Parathyroid adenoma (tissue), 2 donors: ENCODE measurements at regions not wholly inside any gene's neighbourhood (a gene's known extent, or its start where the extent isn't known, plus 50 kb on each side); places are given as distances from the start of the nearest gene placed in this dataset.
"Not testable (repeated sequence)": the region's sequence is repeated elsewhere in the genome, so short reads cannot be mapped to it uniquely, and the experiment has no call there.

Experiments
- H2AFZ ChIP-seq: fragments of 300-600 bp; sonication (generic); one replicate; pipeline ENCODE4 v1.7.0; 2017; ENCODE audit warnings: antibody characterized with exemption, mild to moderate bottlenecking
- H3K27ac ChIP-seq: fragments of 300-600 bp; sonication (generic); one replicate; pipeline ENCODE4 v1.7.0; 2017
- H3K27me3 ChIP-seq: fragments of 300-600 bp; sonication (generic); one replicate; pipeline ENCODE4 v1.7.0; 2017; ENCODE audit warnings: low read length; ENCODE audit not compliant: control insufficient read depth, insufficient read depth
- H3K36me3 ChIP-seq: fragments of 300-600 bp; sonication (generic); one replicate; pipeline ENCODE4 v1.7.0; 2017; ENCODE audit warnings: low read length; ENCODE audit not compliant: control insufficient read depth, insufficient read depth
- H3K4me1 ChIP-seq: fragments of 300-600 bp; sonication (generic); one replicate; pipeline ENCODE4 v1.7.0; 2017; ENCODE audit warnings: control low read depth
- H3K4me2 ChIP-seq: fragments of 300-600 bp; sonication (generic); one replicate; pipeline ENCODE4 v1.7.0; 2017; ENCODE audit warnings: low read length
- H3K4me3 ChIP-seq: fragments of 300-600 bp; sonication (generic); one replicate; pipeline ENCODE4 v1.7.0; 2017; ENCODE audit warnings: low read depth, low read length
- H3K79me2 ChIP-seq: fragments of 300-600 bp; sonication (generic); one replicate; pipeline ENCODE4 v1.7.0; 2017; ENCODE audit warnings: control low read depth
- H3K9ac ChIP-seq: fragments of 300-600 bp; sonication (generic); one replicate; pipeline ENCODE4 v1.7.0; 2017; ENCODE audit warnings: mild to moderate bottlenecking
- H3K9me3 ChIP-seq: fragments of 300-600 bp; sonication (generic); one replicate; pipeline ENCODE4 v1.7.0; 2017; ENCODE audit warnings: low read length; ENCODE audit not compliant: control insufficient read depth
- CTCF ChIP-seq: fragments of 300-600 bp; sonication (generic); IDR thresholded peaks from one replicate; pipeline ENCODE4 v1.7.0; 2017; ENCODE audit warnings: antibody characterized with exemption, mild to moderate bottlenecking
- donor health status: primary hyperparathyroidism.

- Histone ChIP-seq H3K79me2 (no peaks in the 10 kb centered on the region), H3K4me3 (no peak overlapping the region)
- no peak for TF ChIP-seq CTCF
Observed at GRCh38 chr5:136814619-136815378, 449.5 kb upstream of the TRPC7 start.

GRCh38 chr5:136812270-136812669 lies 446.9 kb upstream of the TRPC7 start:
- H3K4me2 ChIP-seq, H3K27ac ChIP-seq: not testable (repeated sequence)

More at GRCh38 chr5:136814619-136815378, 449.5 kb upstream of the TRPC7 start:
- Histone ChIP-seq H3K4me1 (no peaks in the 10 kb centered on the region), H3K9me3 (no peaks in the 10 kb centered on the region), H3K9ac (no peak overlapping the region), H2AFZ (no peak overlapping the region), H3K4me2 (no peak overlapping the region), H3K27me3 (no peaks in the 10 kb centered on the region), H3K27ac (no peak overlapping the region), H3K36me3 (no peaks in the 10 kb centered on the region)

GRCh38 chr5:136811551-136811950 lies 446.2 kb upstream of the TRPC7 start:
- no peak overlapping the region for H3K4me3 ChIP-seq
- no peak for TF ChIP-seq CTCF
- no peak overlapping the region for H3K9ac ChIP-seq
- no peaks in the 10 kb centered on the region for H3K27me3 ChIP-seq
- no peak overlapping the region for H2AFZ ChIP-seq
- no peaks in the 10 kb centered on the region for H3K9me3 ChIP-seq
- no peaks in the 10 kb centered on the region for H3K79me2 ChIP-seq
- H3K27ac ChIP-seq: no peak overlapping the region
- H3K4me2 ChIP-seq: no peak overlapping the region
- no peaks in the 10 kb centered on the region for H3K4me1 ChIP-seq
- no peaks in the 10 kb centered on the region for H3K36me3 ChIP-seq

More at GRCh38 chr5:136812270-136812669, 446.9 kb upstream of the TRPC7 start:
- H3K27me3 ChIP-seq, H3K4me3 ChIP-seq, H3K79me2 ChIP-seq, H3K4me1 ChIP-seq, H3K9me3 ChIP-seq, H3K36me3 ChIP-seq, H2AFZ ChIP-seq, H3K9ac ChIP-seq: not testable (repeated sequence)

GRCh38 chr5:136811086-136811485 lies 445.7 kb upstream of the TRPC7 start:
- no peak overlapping the region for H3K4me3 ChIP-seq
- no peaks in the 10 kb centered on the region for H3K27me3 ChIP-seq
- no peak overlapping the region for H3K4me2 ChIP-seq
- no peaks in the 10 kb centered on the region for H3K9me3 ChIP-seq
- no peak overlapping the region for H3K9ac ChIP-seq
- H3K79me2 ChIP-seq: no peaks in the 10 kb centered on the region
- no peaks in the 10 kb centered on the region for H3K36me3 ChIP-seq
- H3K4me1 ChIP-seq: no peaks in the 10 kb centered on the region
- H2AFZ ChIP-seq: no peak overlapping the region
- no peak overlapping the region for H3K27ac ChIP-seq
- no peak for TF ChIP-seq CTCF

- no peak overlapping the region for H3K27ac ChIP-seq
- no peaks in the 10 kb centered on the region for H3K27me3 ChIP-seq
- no peak for TF ChIP-seq CTCF
- H3K79me2 ChIP-seq: no peaks in the 10 kb centered on the region
- H3K4me1 ChIP-seq: no peaks in the 10 kb centered on the region
- no peak overlapping the region for H3K9ac ChIP-seq
- H3K36me3 ChIP-seq: no peaks in the 10 kb centered on the region
- no peak overlapping the region for H2AFZ ChIP-seq
- H3K9me3 ChIP-seq: no peaks in the 10 kb centered on the region
- no peak overlapping the region for H3K4me2 ChIP-seq
- no peak overlapping the region for H3K4me3 ChIP-seq
Observed at GRCh38 chr5:136810261-136810801, 445.0 kb upstream of the TRPC7 start.
